ENCODE measurements at regions not wholly inside any gene's neighbourhood (a gene's known extent, or its start where the extent isn't known, plus 50 kb on each side); places are given as distances from the start of the nearest gene placed in this dataset.
"Not testable (repeated sequence)": the region's sequence is repeated elsewhere in the genome, so short reads cannot be mapped to it uniquely, and the experiment has no call there.

GRCh38 chr2:242057379-242058040 lies 188.0 kb downstream of the RTP5 start:
- H3K36me3 ChIP-seq (ENCODE audit: control insufficient read depth, insufficient read depth, low read length): no peaks in the 10 kb centered on the region

DNA sequence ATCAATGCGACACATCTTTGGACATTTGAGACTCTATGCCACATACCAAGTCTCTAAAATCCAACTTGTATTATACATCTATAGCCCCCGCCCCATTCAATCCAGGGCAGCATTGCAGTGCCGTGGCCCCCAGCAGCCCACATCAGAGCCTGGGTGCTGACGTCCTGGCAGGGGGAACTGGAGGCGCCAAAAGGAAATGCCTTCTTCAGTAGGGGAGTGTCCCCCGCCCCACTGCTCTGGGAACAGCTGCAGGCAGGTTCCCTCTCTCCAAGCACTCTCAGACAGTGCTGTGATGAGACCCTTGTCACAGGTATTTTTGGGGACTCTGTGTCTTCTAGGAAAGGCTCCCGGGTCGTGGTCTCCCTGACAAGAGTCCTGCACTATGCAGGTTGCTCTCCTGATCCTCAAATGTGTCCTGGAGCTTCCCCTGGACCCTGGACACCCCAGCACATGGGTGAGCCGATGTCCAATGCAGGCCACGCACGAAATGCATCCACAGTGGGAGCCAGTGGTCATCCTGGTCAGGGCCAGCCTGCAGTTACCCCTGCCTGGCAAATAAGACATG lies 188.7 kb downstream of the RTP5 start:
- Histone ChIP-seq H3K27me3 (ENCODE audit: control insufficient read depth, insufficient read depth, low read length) (peaks cover 24% of the 10 kb centered on the region), H3K4me3 (ENCODE audit: low read length) (no peak overlapping the region), H3K9me3 (replicated peaks; ENCODE audit: control insufficient read depth, low read depth, low read length) (peaks cover 5% of the 10 kb centered on the region), H3K4me1 (ENCODE audit: control insufficient read depth, insufficient read depth, low read length) (no peaks in the 10 kb centered on the region), H3K36me3 (ENCODE audit: control insufficient read depth, insufficient read depth, low read length) (no peaks in the 10 kb centered on the region), H3K27ac (ENCODE audit: low read length) (no peak overlapping the region)
- no peak for DNase-seq
- 77% methylated on average over 11 of the region's 11 CpGs for WGBS (ENCODE audit: insufficient coverage)

More at GRCh38 chr2:242057379-242058040, 188.0 kb downstream of the RTP5 start:
- no peak for DNase-seq
- no peak overlapping the region for H3K4me3 ChIP-seq (ENCODE audit: low read length)
- H3K27ac ChIP-seq (ENCODE audit: low read length): no peak overlapping the region
- peaks cover 24% of the 10 kb centered on the region for H3K27me3 ChIP-seq (ENCODE audit: control insufficient read depth, insufficient read depth, low read length)
- 82% methylated on average over 18 of the region's 19 CpGs for WGBS (ENCODE audit: insufficient coverage)
- peaks cover 5% of the 10 kb centered on the region for H3K9me3 ChIP-seq (replicated peaks; ENCODE audit: control insufficient read depth, low read depth, low read length)
- H3K4me1 ChIP-seq (ENCODE audit: control insufficient read depth, insufficient read depth, low read length): no peaks in the 10 kb centered on the region

GRCh38 chr2:242059566-242059965 lies 190.0 kb downstream of the RTP5 start:
- Histone ChIP-seq H3K9me3 (replicated peaks; ENCODE audit: control insufficient read depth, low read depth, low read length) (peaks cover 5% of the 10 kb centered on the region), H3K4me1 (ENCODE audit: control insufficient read depth, insufficient read depth, low read length) (no peaks in the 10 kb centered on the region), H3K4me3 (ENCODE audit: low read length) (no peak overlapping the region), H3K27ac (ENCODE audit: low read length) (no peak overlapping the region), H3K36me3 (ENCODE audit: control insufficient read depth, insufficient read depth, low read length) (no peaks in the 10 kb centered on the region), H3K27me3 (ENCODE audit: control insufficient read depth, insufficient read depth, low read length) (peaks cover 23% of the 10 kb centered on the region)
- WGBS (ENCODE audit: insufficient coverage): 85% methylated on average over 7 of the region's 7 CpGs
- DNase-seq: no peak

- 48% methylated on average over 3 of the region's 4 CpGs for WGBS (ENCODE audit: insufficient coverage)
- peak; percentile 15 for DNase-seq
- Histone ChIP-seq H3K4me1 (ENCODE audit: control insufficient read depth, insufficient read depth, low read length) (no peaks in the 10 kb centered on the region), H3K4me3 (ENCODE audit: low read length) (no peak overlapping the region), H3K27ac (ENCODE audit: low read length) (no peak overlapping the region), H3K36me3 (ENCODE audit: control insufficient read depth, insufficient read depth, low read length) (no peaks in the 10 kb centered on the region), H3K9me3 (replicated peaks; ENCODE audit: control insufficient read depth, low read depth, low read length) (peaks cover 5% of the 10 kb centered on the region), H3K27me3 (ENCODE audit: control insufficient read depth, insufficient read depth, low read length) (peaks cover 23% of the 10 kb centered on the region)
These were observed 190.8 kb downstream of the RTP5 start for GRCh38 chr2:242060212-242060835.

GRCh38 chr2:242061930-242062329 lies 192.4 kb downstream of the RTP5 start:
- 98% methylated on average over 5 of the region's 17 CpGs for WGBS (ENCODE audit: insufficient coverage)

GRCh38 chr2:242063436-242063835 lies 193.9 kb downstream of the RTP5 start:
- Histone ChIP-seq H3K27ac (ENCODE audit: low read length) (no peak overlapping the region), H3K4me1 (ENCODE audit: control insufficient read depth, insufficient read depth, low read length) (no peaks in the 10 kb centered on the region), H3K4me3 (ENCODE audit: low read length) (no peak overlapping the region), H3K36me3 (ENCODE audit: control insufficient read depth, insufficient read depth, low read length) (no peaks in the 10 kb centered on the region), H3K27me3 (ENCODE audit: control insufficient read depth, insufficient read depth, low read length) (peaks cover 3% of the 10 kb centered on the region), H3K9me3 (replicated peaks; ENCODE audit: control insufficient read depth, low read depth, low read length) (peaks cover 5% of the 10 kb centered on the region)
- DNase-seq: no peak
- no CpG with 5 or more reads among the region's 2 CpGs for WGBS (ENCODE audit: insufficient coverage)

More at GRCh38 chr2:242061930-242062329, 192.4 kb downstream of the RTP5 start:
- not testable (repeated sequence) for DNase-seq; H3K4me1 ChIP-seq (ENCODE audit: control insufficient read depth, insufficient read depth, low read length); H3K4me3 ChIP-seq (ENCODE audit: low read length); H3K27ac ChIP-seq (ENCODE audit: low read length); H3K36me3 ChIP-seq (ENCODE audit: control insufficient read depth, insufficient read depth, low read length); H3K9me3 ChIP-seq (replicated peaks; ENCODE audit: control insufficient read depth, low read depth, low read length)
- H3K27me3 ChIP-seq (ENCODE audit: control insufficient read depth, insufficient read depth, low read length): peaks cover 14% of the 10 kb centered on the region

GRCh38 chr2:242063850-242064249 lies 194.3 kb downstream of the RTP5 start:
- Histone ChIP-seq H3K4me3 (ENCODE audit: low read length) (no peak overlapping the region), H3K36me3 (ENCODE audit: control insufficient read depth, insufficient read depth, low read length) (no peaks in the 10 kb centered on the region), H3K9me3 (replicated peaks; ENCODE audit: control insufficient read depth, low read depth, low read length) (peaks cover 5% of the 10 kb centered on the region), H3K27ac (ENCODE audit: low read length) (no peak overlapping the region), H3K27me3 (ENCODE audit: control insufficient read depth, insufficient read depth, low read length) (peaks cover 5% of the 10 kb centered on the region), H3K4me1 (ENCODE audit: control insufficient read depth, insufficient read depth, low read length) (no peaks in the 10 kb centered on the region)
- 79% methylated on average over 5 of the region's 7 CpGs for WGBS (ENCODE audit: insufficient coverage)
- DNase-seq: no peak

DNA sequence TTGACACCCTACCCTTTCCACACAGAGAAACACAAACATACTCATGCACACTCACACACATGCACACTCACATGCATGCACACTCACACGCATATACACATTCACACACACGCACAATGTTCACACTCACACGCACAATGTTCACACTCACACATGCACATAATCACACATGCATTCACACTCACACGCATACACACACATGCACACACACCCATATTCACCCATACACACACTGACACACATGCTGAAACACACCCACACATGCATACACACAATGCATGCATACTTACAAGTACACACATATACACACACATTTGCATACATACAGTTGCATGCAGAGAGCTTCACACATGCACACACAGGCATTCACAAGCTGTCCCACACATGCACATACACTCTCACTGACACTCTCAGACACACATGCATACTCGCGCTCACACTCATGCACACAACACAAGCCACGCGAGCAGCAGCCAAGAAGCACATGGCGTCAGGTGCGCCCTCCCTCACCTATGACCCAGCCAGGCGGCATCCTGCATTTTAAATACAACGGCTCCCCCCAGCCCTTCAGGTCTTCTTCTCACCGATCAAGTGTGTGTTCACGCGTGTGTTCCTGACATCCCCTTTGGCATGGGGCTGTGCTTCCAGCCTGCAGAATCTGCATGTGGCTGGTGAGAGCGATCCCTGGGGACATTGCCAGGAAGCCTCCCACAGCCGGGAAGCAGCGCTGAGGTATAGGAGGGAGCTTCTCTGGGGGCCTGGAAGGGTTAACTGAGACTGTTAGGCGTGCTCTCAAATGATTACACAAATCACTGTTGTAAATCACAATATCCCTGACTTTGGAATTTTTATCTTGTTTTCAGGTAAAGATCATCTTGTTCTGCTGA lies 195.1 kb downstream of the RTP5 start:
- no peaks in the 10 kb centered on the region for H3K36me3 ChIP-seq (ENCODE audit: control insufficient read depth, insufficient read depth, low read length)
- 91% methylated on average over 15 of the region's 19 CpGs for WGBS (ENCODE audit: insufficient coverage)
- peaks cover 5% of the 10 kb centered on the region for H3K9me3 ChIP-seq (replicated peaks; ENCODE audit: control insufficient read depth, low read depth, low read length)
- H3K4me1 ChIP-seq (ENCODE audit: control insufficient read depth, insufficient read depth, low read length): no peaks in the 10 kb centered on the region
- DNase-seq: no peak
- peaks cover 5% of the 10 kb centered on the region for H3K27me3 ChIP-seq (ENCODE audit: control insufficient read depth, insufficient read depth, low read length)
- no peak overlapping the region for H3K27ac ChIP-seq (ENCODE audit: low read length)
- no peak overlapping the region for H3K4me3 ChIP-seq (ENCODE audit: low read length)

DNA sequence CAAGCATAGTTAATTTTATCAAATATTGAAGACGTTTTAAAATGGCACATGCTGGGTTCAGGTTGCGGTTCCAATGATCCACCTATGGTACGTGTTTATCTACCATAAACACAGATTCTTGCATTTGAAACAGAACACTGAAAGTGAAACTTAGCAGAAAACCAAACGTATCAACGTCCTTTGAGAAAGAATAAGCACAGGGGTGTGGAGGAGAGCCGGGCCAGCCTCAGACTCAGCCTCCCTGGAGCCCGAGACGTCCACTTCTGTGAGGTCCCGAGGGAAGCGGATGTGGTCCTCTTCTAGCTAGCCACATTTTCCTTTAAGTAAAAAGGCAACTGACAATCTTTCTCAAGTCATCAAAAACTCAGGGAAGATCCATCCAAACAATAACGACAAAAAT lies 195.9 kb downstream of the RTP5 start:
- no peaks in the 10 kb centered on the region for H3K36me3 ChIP-seq (ENCODE audit: control insufficient read depth, insufficient read depth, low read length)
- H3K27ac ChIP-seq (ENCODE audit: low read length): no peak overlapping the region
- no peak for DNase-seq
- H3K4me3 ChIP-seq (ENCODE audit: low read length): no peak overlapping the region
- 82% methylated on average over 2 of the region's 11 CpGs for WGBS (ENCODE audit: insufficient coverage)
- no peaks in the 10 kb centered on the region for H3K4me1 ChIP-seq (ENCODE audit: control insufficient read depth, insufficient read depth, low read length)
- peaks cover 5% of the 10 kb centered on the region for H3K27me3 ChIP-seq (ENCODE audit: control insufficient read depth, insufficient read depth, low read length)
- H3K9me3 ChIP-seq (replicated peaks; ENCODE audit: control insufficient read depth, low read depth, low read length): peaks cover 1% of the 10 kb centered on the region

- H3K4me1 ChIP-seq (ENCODE audit: control insufficient read depth, insufficient read depth, low read length): no peaks in the 10 kb centered on the region
- 63% methylated on average over 4 of the region's 7 CpGs for WGBS (ENCODE audit: insufficient coverage)
- peaks cover 7% of the 10 kb centered on the region for H3K27me3 ChIP-seq (ENCODE audit: control insufficient read depth, insufficient read depth, low read length)
- no peak overlapping the region for H3K27ac ChIP-seq (ENCODE audit: low read length)
- no peak for DNase-seq
- no peak overlapping the region for H3K4me3 ChIP-seq (ENCODE audit: low read length)
- no peaks in the 10 kb centered on the region for H3K36me3 ChIP-seq (ENCODE audit: control insufficient read depth, insufficient read depth, low read length)
- no peaks in the 10 kb centered on the region for H3K9me3 ChIP-seq (replicated peaks; ENCODE audit: control insufficient read depth, low read depth, low read length)
These were observed 199.5 kb downstream of the RTP5 start for GRCh38 chr2:242069018-242069417.
